ENCODE measurements at regions not wholly inside any gene's neighbourhood (a gene's known extent, or its start where the extent isn't known, plus 50 kb on each side); places are given as distances from the start of the nearest gene placed in this dataset.

DNA sequence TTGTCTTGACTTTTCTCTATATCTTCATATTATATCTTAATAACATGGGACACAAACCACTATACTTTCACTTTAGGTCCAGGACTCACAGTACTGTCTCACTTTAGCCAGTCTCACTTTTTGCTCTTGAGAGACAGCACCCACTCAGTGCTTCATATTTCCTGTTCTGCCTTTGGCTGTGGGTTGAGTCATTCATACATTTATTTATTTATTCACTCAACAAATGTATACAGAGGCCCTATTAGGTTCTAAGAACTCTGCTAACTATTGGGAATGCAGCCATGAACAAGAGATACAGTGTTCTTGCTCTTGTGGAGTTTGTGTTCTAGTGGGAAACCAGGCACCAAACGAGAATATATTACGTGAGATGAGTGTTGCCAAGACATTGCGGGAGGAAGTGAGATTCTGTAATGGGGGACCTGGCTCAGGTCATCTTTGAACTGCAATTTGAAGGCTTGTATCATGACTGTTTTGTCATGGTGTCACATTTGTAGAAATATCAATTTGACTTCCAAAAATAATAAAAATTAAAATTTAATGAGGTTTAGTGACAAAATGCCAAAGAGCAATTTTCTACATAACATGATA is 190.1 kb downstream of the SDHAF3 start (continued):
- TF ChIP-seq ZNF501 (CRISPR knock-in tag; IDR thresholded peaks at IDR 0.05) (no peak), REPIN1 (CRISPR knock-in tag; IDR thresholded peaks at IDR 0.05; ENCODE audit: borderline replicate concordance, low read depth) (no peak), U2AF2 (IDR thresholded peaks at IDR 0.05; ENCODE audit: low read depth, low read length) (no peak), TFDP1 (CRISPR knock-in tag; IDR thresholded peaks at IDR 0.05; ENCODE audit: borderline replicate concordance) (no peak)

- CTCF ChIA-PET (ENCODE audit: low intra/inter-chr PET ratio, low total read pairs): no interaction called here
- no TSS peak for BruUV-seq (replicated peaks)
- intact Hi-C loops (cut with micrococcal nuclease; ENCODE audit: unreplicated experiment): no loop called here
- H3K4me3 ChIP-seq (replicated peaks in 1 of 3; ENCODE audit: insufficient read depth in 1 of 3, low read depth in 2 of 3, low read length in 3 of 3): no peak overlapping the region
- in situ Hi-C loops (cut with HindIII; ENCODE audit: extremely low pct_ligation_motif_present, low pct_unique_long_range_greater_than_20kb): no loop called here
- no peaks in the 10 kb centered on the region for H3K79me2 ChIP-seq (ENCODE audit: insufficient read depth, low read length)
- no peak overlapping the region for H2AFZ ChIP-seq (ENCODE audit: low read length)
- POLR2A ChIA-PET: no interaction called here
- H3K27ac ChIP-seq (ENCODE audit: extremely low read length, insufficient read depth, low read length): no peak overlapping the region
- FAIRE-seq: no peak
- no peaks in the 10 kb centered on the region for H3K4me1 ChIP-seq (ENCODE audit: insufficient read depth, low read length)
- no peaks in the 10 kb centered on the region for H3K9me3 ChIP-seq (ENCODE audit: low read length)
- no peaks in the 10 kb centered on the region for H3K36me3 ChIP-seq (replicated peaks in 1 of 2; ENCODE audit: control insufficient read depth in 1 of 2, insufficient read depth in 2 of 2, low read length in 2 of 2)
- 11% methylated on average over 4 of the region's 4 CpGs for WGBS (ENCODE audit: low lambda C conversion rate)
- H3K27me3 ChIP-seq (ENCODE audit: control insufficient read depth in 1 of 2, insufficient read depth in 2 of 2, low read length in 2 of 2): no peaks in the 10 kb centered on the region
- TF ChIP-seq ZFP36 (IDR thresholded peaks at IDR 0.05; ENCODE audit: borderline replicate concordance, low read depth, low read length, partially characterized antibody) (no peak), ZNF652 (CRISPR knock-in tag; IDR thresholded peaks at IDR 0.05; ENCODE audit: borderline replicate concordance, low read depth) (no peak), SIN3A (IDR thresholded peaks at IDR 0.05; ENCODE audit: borderline replicate concordance, low read depth, low read length) (no peak), HNRNPH1 (optimal IDR thresholded peaks at IDR 0.05; ENCODE audit: low read depth, low read length) (no peak), ZBED4 (CRISPR knock-in tag; IDR thresholded peaks at IDR 0.05; ENCODE audit: borderline replicate concordance) (no peak), ZNF343 (CRISPR knock-in tag; IDR thresholded peaks at IDR 0.05) (no peak), POLR2AphosphoS5 (IDR thresholded peaks at IDR 0.05; ENCODE audit: low read depth, low read length) (no peak)
- TF ChIP-seq, protein P1, sequence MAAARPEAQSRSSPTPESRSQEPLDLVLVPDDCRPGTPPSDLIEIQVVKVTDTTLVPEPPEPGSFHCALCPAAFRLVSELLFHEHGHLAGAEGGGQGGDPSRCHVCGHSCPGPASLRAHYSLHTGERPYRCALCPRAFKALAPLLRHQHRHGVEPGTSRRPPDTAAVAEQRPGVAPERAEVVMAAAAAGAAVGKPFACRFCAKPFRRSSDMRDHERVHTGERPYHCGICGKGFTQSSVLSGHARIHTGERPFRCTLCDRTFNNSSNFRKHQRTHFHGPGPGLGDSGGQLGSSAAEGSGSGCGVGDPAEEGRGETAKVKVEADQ (CRISPR knock-in tag; IDR thresholded peaks at IDR 0.05; ENCODE audit: borderline replicate concordance): no peak
- H3K9ac ChIP-seq (ENCODE audit: insufficient read depth, low read depth, low read length): no peak overlapping the region
- H3K4me2 ChIP-seq (ENCODE audit: low read depth, low read length): no peak overlapping the region
- ATAC-seq: no peak
- no peak for DNase-seq (ENCODE audit: low spot score)
- H4K20me1 ChIP-seq (ENCODE audit: insufficient read depth, low read length): no peaks in the 10 kb centered on the region
Measured at GRCh38 chr7:97313900-97314299, 196.4 kb downstream of the SDHAF3 start.

All from HepG2 (cell line).